HEK293 (cell line): ENCODE measurements at regions not wholly inside any gene's neighbourhood (a gene's known extent, or its start where the extent isn't known, plus 50 kb on each side); places are given as distances from the start of the nearest gene placed in this dataset.

Source experiments
- CTCF ChIA-PET: fragments of 350-600 bp; formaldehyde crosslinking; extraction: SDS; loops from one replicate; lab custom pipeline; 2021; ENCODE audit warnings: antibody characterized with exemption; lab: Yijun Ruan, JAX
- POLR2A ChIA-PET: fragments of 300-600 bp; formaldehyde crosslinking; extraction: SDS; loops from one replicate; lab custom pipeline; 2020; ENCODE audit warnings: antibody characterized with exemption, inconsistent platforms; lab: Yijun Ruan, JAX
- H3K27ac ChIP-seq: fragments of 200-500 bp; sonication (Bioruptor generic); 2 replicates; pipeline ENCODE4 v1.5.1; 2014; ENCODE audit warnings: low read depth, low read length, control low read depth, inconsistent platforms; ENCODE audit errors: extremely low read depth
- H3K36me3 ChIP-seq, 2 experiments: fragments of 200-500 bp in 1 of 2; sonication (Bioruptor generic) in 1 of 2; 1 replicate in 1 of 2; 2 replicates in 1 of 2; pipeline ENCODE4 v1.5.1; 2014 to 2017; ENCODE audit warnings: inconsistent platforms in 2 of 2, low read length in 2 of 2; ENCODE audit not compliant: control insufficient read depth in 2 of 2, insufficient read depth in 1 of 2
- H3K4me1 ChIP-seq: fragments of 200-500 bp; sonication (Bioruptor generic); 2 replicates; pipeline ENCODE4 v1.5.1; 2014; ENCODE audit warnings: mild to moderate bottlenecking, low read length, inconsistent platforms; ENCODE audit not compliant: control insufficient read depth, insufficient read depth
- H3K4me3 ChIP-seq: 2 replicates; pipeline ENCODE4 v1.5.1; 2011; ENCODE audit warnings: low read depth, mild to moderate bottlenecking, control low read depth, low read length, moderate library complexity
- H3K9me3 ChIP-seq: fragments of 200-500 bp; sonication (Bioruptor generic); 2 replicates; pipeline ENCODE4 v1.5.1; 2014; ENCODE audit warnings: low read depth, low read length, inconsistent platforms; ENCODE audit not compliant: control insufficient read depth, insufficient read depth
- CTCF ChIP-seq: fragments of 450-650 bp; formaldehyde crosslinking; IDR thresholded peaks from 2 replicates; pipeline ENCODE4 v1.5.1; 2016; ENCODE audit warnings: missing biosample characterization, missing genetic modification characterization
- GLIS2 ChIP-seq: fragments of 450-650 bp; formaldehyde crosslinking; IDR thresholded peaks from 2 replicates; pipeline ENCODE4 v1.5.1; 2016; ENCODE audit warnings: missing biosample characterization, missing genetic modification characterization
- ZBTB49 ChIP-seq: fragments of 450-650 bp; formaldehyde crosslinking; IDR thresholded peaks from 2 replicates; pipeline ENCODE4 v1.5.1; 2016; ENCODE audit warnings: missing biosample characterization, missing genetic modification characterization, low read depth
- ZNF114 ChIP-seq: fragments of 450-650 bp; formaldehyde crosslinking; IDR thresholded peaks from 2 replicates; pipeline ENCODE4 v1.5.0; 2017; ENCODE audit warnings: missing biosample characterization, missing genetic modification characterization
- ZNF157 ChIP-seq: fragments of 450-650 bp; formaldehyde crosslinking; IDR thresholded peaks from 2 replicates; pipeline ENCODE4 v1.5.1; 2016; ENCODE audit warnings: missing biosample characterization, missing genetic modification characterization
- ZNF266 ChIP-seq: fragments of 450-650 bp; formaldehyde crosslinking; IDR thresholded peaks from 2 replicates; pipeline ENCODE4 v1.5.1; 2016; ENCODE audit warnings: missing biosample characterization, missing genetic modification characterization, low read depth
- ZNF416 ChIP-seq: fragments of 450-650 bp; formaldehyde crosslinking; IDR thresholded peaks from 2 replicates; pipeline ENCODE4 v1.5.1; 2016; ENCODE audit warnings: missing biosample characterization, missing genetic modification characterization
- ZNF548 ChIP-seq: fragments of 450-650 bp; formaldehyde crosslinking; IDR thresholded peaks from 2 replicates; pipeline ENCODE4 v1.5.1; 2016; ENCODE audit warnings: missing biosample characterization, missing genetic modification characterization
- ZNF549 ChIP-seq: fragments of 450-650 bp; IDR thresholded peaks from 2 replicates; pipeline ENCODE4 v1.5.1; 2018; ENCODE audit warnings: missing biosample characterization, missing genetic modification characterization, mild to moderate bottlenecking, inconsistent platforms, moderate library complexity
- ZNF624 ChIP-seq: fragments of 450-650 bp; formaldehyde crosslinking; IDR thresholded peaks from 2 replicates; pipeline ENCODE4 v1.5.1; 2017; ENCODE audit warnings: missing biosample characterization, missing genetic modification characterization
- ZNF660 ChIP-seq: fragments of 450-650 bp; IDR thresholded peaks from 2 replicates; pipeline ENCODE4 v1.5.1; 2018; ENCODE audit warnings: missing biosample characterization, mild to moderate bottlenecking, missing genetic modification characterization
- ZNF747 ChIP-seq: fragments of 450-650 bp; formaldehyde crosslinking; IDR thresholded peaks from 2 replicates; pipeline ENCODE4 v1.5.1; 2016; ENCODE audit warnings: missing biosample characterization, missing genetic modification characterization
- ZNF76 ChIP-seq: fragments of 450-650 bp; formaldehyde crosslinking; IDR thresholded peaks from 2 replicates; pipeline ENCODE4; 2016; ENCODE audit warnings: low read depth, missing biosample characterization, missing genetic modification characterization, borderline replicate concordance
- ZNF785 ChIP-seq: fragments of 450-650 bp; formaldehyde crosslinking; IDR thresholded peaks from 2 replicates; pipeline ENCODE4 v1.5.1; 2016; ENCODE audit warnings: missing biosample characterization, missing genetic modification characterization
- ZSCAN16 ChIP-seq: fragments of 450-650 bp; formaldehyde crosslinking; IDR thresholded peaks from 2 replicates; pipeline ENCODE4 v1.5.1; 2016; ENCODE audit warnings: missing biosample characterization, missing genetic modification characterization
- TF ChIP-seq, protein P1 (sequence below): fragments of 450-650 bp; formaldehyde crosslinking; IDR thresholded peaks from 2 replicates; pipeline ENCODE4 v1.5.1; 2016; ENCODE audit warnings: missing biosample characterization, missing genetic modification characterization
- TF ChIP-seq, protein P2 (sequence below): fragments of 450-650 bp; formaldehyde crosslinking; IDR thresholded peaks from 2 replicates; pipeline ENCODE4 v1.5.1; 2017; ENCODE audit warnings: missing biosample characterization, missing genetic modification characterization

- TF ChIP-seq ZBTB49 (tag by site-specific recombination) (no peak), ZNF157 (tag by site-specific recombination) (no peak), ZNF660 (tag by site-specific recombination) (no peak), ZNF549 (no peak)
- TF ChIP-seq, protein P1, sequence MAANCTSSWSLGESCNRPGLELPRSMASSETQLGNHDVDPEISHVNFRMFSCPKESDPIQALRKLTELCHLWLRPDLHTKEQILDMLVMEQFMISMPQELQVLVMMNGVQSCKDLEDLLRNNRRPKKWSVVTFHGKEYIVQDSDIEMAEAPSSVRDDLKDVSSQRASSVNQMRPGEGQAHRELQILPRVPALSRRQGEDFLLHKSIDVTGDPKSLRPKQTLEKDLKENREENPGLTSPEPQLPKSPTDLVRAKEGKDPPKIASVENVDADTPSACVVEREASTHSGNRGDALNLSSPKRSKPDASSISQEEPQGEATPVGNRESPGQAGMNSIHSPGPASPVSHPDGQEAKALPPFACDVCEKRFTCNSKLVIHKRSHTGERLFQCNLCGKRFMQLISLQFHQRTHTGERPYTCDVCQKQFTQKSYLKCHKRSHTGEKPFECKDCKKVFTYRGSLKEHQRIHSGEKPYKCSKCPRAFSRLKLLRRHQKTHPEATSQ (tag by site-specific recombination), result no peak
These were observed 161.6 kb downstream of the BRMS1L start (continued) for GRCh38 chr14:35987731-35988130.

- Histone ChIP-seq H3K27ac (no peak overlapping the region), H3K36me3 (no peaks in the 10 kb centered on the region), H3K9me3 (no peaks in the 10 kb centered on the region), H3K4me1 (no peaks in the 10 kb centered on the region), H3K4me3 (no peak overlapping the region)
- CTCF ChIA-PET, result interaction anchor here (0.7 kb wide), 1 partner anchor 617 kb away, joined by 5 read pairs; no protein-coding TSS in a partner anchor
- POLR2A ChIA-PET, result no interaction called here
- no peak for TF ChIP-seq CTCF (tag by site-specific recombination)
- TF ChIP-seq, protein P2, sequence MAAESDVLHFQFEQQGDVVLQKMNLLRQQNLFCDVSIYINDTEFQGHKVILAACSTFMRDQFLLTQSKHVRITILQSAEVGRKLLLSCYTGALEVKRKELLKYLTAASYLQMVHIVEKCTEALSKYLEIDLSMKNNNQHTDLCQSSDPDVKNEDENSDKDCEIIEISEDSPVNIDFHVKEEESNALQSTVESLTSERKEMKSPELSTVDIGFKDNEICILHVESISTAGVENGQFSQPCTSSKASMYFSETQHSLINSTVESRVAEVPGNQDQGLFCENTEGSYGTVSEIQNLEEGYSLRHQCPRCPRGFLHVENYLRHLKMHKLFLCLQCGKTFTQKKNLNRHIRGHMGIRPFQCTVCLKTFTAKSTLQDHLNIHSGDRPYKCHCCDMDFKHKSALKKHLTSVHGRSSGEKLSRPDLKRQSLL, result no peak
- no peak for TF ChIP-seq ZNF548 (tag by site-specific recombination)
- no peak for TF ChIP-seq ZNF785 (tag by site-specific recombination)
- no peak for TF ChIP-seq ZNF747
- TF ChIP-seq ZNF76 (tag by site-specific recombination), result no peak
- TF ChIP-seq ZSCAN16 (tag by site-specific recombination), result no peak
- TF ChIP-seq ZNF624 (tag by site-specific recombination), result no peak
These were observed 160.1 kb downstream of the BRMS1L start for GRCh38 chr14:35986219-35986573.

GRCh38 chr14:35985474-35986218, 159.5 kb downstream of the BRMS1L start:
- H3K4me3 ChIP-seq, result no peak overlapping the region
- no peak overlapping the region for H3K27ac ChIP-seq
- CTCF ChIA-PET, result interaction anchor here (0.7 to 2.0 kb wide), 2 partner anchors 83 to 618 kb away, joined by 5 to 7 read pairs; no protein-coding TSS in a partner anchor
- POLR2A ChIA-PET, result no interaction called here
- no peaks in the 10 kb centered on the region for H3K9me3 ChIP-seq
- H3K36me3 ChIP-seq, result no peaks in the 10 kb centered on the region
- no peaks in the 10 kb centered on the region for H3K4me1 ChIP-seq
- TF ChIP-seq GLIS2 (tag by site-specific recombination), result no peak
- no peak for TF ChIP-seq ZNF416 (tag by site-specific recombination)
- no peak for TF ChIP-seq ZNF114 (tag by site-specific recombination)
- TF ChIP-seq ZNF266 (tag by site-specific recombination), result no peak
